Astrocyte (in vitro differentiated cells and primary cell): ENCODE measurements at regions not wholly inside any gene's neighbourhood (a gene's known extent, or its start where the extent isn't known, plus 50 kb on each side); places are given as distances from the start of the nearest gene placed in this dataset.

Experiments used
- EZH2 ChIP-seq: IDR thresholded peaks from 2 replicates; pipeline ENCODE4 v1.6.1; 2012; ENCODE audit warnings: mild to moderate bottlenecking, low read length, inconsistent platforms; ENCODE audit not compliant: insufficient read depth
- TF ChIP-seq, protein P1 (sequence below): IDR thresholded peaks from 2 replicates; pipeline ENCODE4 v1.5.1; 2011; ENCODE audit warnings: low read depth, mild to moderate bottlenecking, inconsistent platforms, low read length, moderate library complexity; ENCODE audit not compliant: insufficient read depth

DNA sequence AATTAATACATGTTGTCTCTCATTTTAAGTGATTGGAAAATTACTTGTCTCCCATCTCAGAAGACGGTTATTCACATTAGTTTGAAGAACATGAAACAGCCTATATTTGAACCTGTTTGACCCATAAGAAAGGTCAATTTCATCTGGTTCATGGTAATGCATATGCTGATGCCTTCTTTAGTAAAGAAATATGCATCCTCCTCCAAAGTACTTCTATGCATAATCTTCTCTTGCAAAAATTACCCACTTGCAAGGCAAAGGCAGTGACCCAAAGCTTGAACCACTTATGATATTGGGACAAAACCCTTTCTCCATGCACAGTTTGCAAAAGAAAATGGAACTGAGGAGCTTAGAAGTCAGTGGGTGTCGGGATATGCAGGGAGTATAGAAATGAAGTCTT, 65.4 kb upstream of the IRX1 start:
- TF ChIP-seq, protein P1, sequence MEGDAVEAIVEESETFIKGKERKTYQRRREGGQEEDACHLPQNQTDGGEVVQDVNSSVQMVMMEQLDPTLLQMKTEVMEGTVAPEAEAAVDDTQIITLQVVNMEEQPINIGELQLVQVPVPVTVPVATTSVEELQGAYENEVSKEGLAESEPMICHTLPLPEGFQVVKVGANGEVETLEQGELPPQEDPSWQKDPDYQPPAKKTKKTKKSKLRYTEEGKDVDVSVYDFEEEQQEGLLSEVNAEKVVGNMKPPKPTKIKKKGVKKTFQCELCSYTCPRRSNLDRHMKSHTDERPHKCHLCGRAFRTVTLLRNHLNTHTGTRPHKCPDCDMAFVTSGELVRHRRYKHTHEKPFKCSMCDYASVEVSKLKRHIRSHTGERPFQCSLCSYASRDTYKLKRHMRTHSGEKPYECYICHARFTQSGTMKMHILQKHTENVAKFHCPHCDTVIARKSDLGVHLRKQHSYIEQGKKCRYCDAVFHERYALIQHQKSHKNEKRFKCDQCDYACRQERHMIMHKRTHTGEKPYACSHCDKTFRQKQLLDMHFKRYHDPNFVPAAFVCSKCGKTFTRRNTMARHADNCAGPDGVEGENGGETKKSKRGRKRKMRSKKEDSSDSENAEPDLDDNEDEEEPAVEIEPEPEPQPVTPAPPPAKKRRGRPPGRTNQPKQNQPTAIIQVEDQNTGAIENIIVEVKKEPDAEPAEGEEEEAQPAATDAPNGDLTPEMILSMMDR: no peak
- TF ChIP-seq EZH2: no peak
